ENCODE measurements at regions not wholly inside any gene's neighbourhood (a gene's known extent, or its start where the extent isn't known, plus 50 kb on each side); places are given as distances from the start of the nearest gene placed in this dataset.

GRCh38 chr10:78456649-78457400, 423.2 kb downstream of the RPS24 start:
- no peak for DNase-seq
- Histone ChIP-seq H3K4me3 (no peak overlapping the region), H3K4me1 (no peaks in the 10 kb centered on the region), H3K36me3 (no peaks in the 10 kb centered on the region), H3K27ac (replicated peaks) (no peak overlapping the region), H3K27me3 (ENCODE audit: low read depth) (peaks cover 11% of the 10 kb centered on the region), H3K9me3 (replicated peaks) (no peaks in the 10 kb centered on the region)
- intact Hi-C loops (cut with micrococcal nuclease), result no loop called here
- TF ChIP-seq CTCF (IDR thresholded peaks at IDR 0.05; ENCODE audit: borderline replicate concordance), result no peak

GRCh38 chr10:78457804-78458482, 424.3 kb downstream of the RPS24 start:
- no peaks in the 10 kb centered on the region for H3K9me3 ChIP-seq (replicated peaks)
- no peak overlapping the region for H3K27ac ChIP-seq (replicated peaks)
- intact Hi-C loops (cut with micrococcal nuclease), result no loop called here
- no peak overlapping the region for H3K4me3 ChIP-seq
- no peak for TF ChIP-seq CTCF (IDR thresholded peaks at IDR 0.05; ENCODE audit: borderline replicate concordance)
- H3K27me3 ChIP-seq (ENCODE audit: low read depth), result peaks cover 11% of the 10 kb centered on the region
- DNase-seq, result no peak
- H3K4me1 ChIP-seq, result no peaks in the 10 kb centered on the region
- H3K36me3 ChIP-seq, result no peaks in the 10 kb centered on the region

GRCh38 chr10:78458983-78459638, 425.4 kb downstream of the RPS24 start:
- Histone ChIP-seq H3K4me1 (no peaks in the 10 kb centered on the region), H3K36me3 (no peaks in the 10 kb centered on the region), H3K27me3 (ENCODE audit: low read depth) (peaks cover 11% of the 10 kb centered on the region), H3K9me3 (replicated peaks) (no peaks in the 10 kb centered on the region), H3K27ac (replicated peaks) (no peak overlapping the region), H3K4me3 (no peak overlapping the region)
- no peak for DNase-seq
- intact Hi-C loops (cut with micrococcal nuclease), result no loop called here
- no peak for TF ChIP-seq CTCF (IDR thresholded peaks at IDR 0.05; ENCODE audit: borderline replicate concordance)

- no peak for DNase-seq
- H3K4me3 ChIP-seq, result no peak overlapping the region
- H3K9me3 ChIP-seq (replicated peaks), result no peaks in the 10 kb centered on the region
- peaks cover 10% of the 10 kb centered on the region for H3K27me3 ChIP-seq (ENCODE audit: low read depth)
- intact Hi-C loops (cut with micrococcal nuclease), result no loop called here
- H3K4me1 ChIP-seq, result no peaks in the 10 kb centered on the region
- H3K27ac ChIP-seq (replicated peaks), result no peak overlapping the region
- TF ChIP-seq CTCF (IDR thresholded peaks at IDR 0.05; ENCODE audit: borderline replicate concordance), result no peak
- no peaks in the 10 kb centered on the region for H3K36me3 ChIP-seq
These were observed 426.0 kb downstream of the RPS24 start for GRCh38 chr10:78459639-78460037.

- no peaks in the 10 kb centered on the region for H3K36me3 ChIP-seq
- no peaks in the 10 kb centered on the region for H3K9me3 ChIP-seq (replicated peaks)
- no peak for DNase-seq
- intact Hi-C loops (cut with micrococcal nuclease), result no loop called here
- no peak overlapping the region for H3K27ac ChIP-seq (replicated peaks)
- peaks cover 5% of the 10 kb centered on the region for H3K27me3 ChIP-seq (ENCODE audit: low read depth)
- H3K4me1 ChIP-seq, result no peaks in the 10 kb centered on the region
- no peak for TF ChIP-seq CTCF (IDR thresholded peaks at IDR 0.05; ENCODE audit: borderline replicate concordance)
- no peak overlapping the region for H3K4me3 ChIP-seq
These were observed 426.5 kb downstream of the RPS24 start for GRCh38 chr10:78460204-78460603.
